ENCODE measurements at regions not wholly inside any gene's neighbourhood (a gene's known extent, or its start where the extent isn't known, plus 50 kb on each side); places are given as distances from the start of the nearest gene placed in this dataset.

DNA sequence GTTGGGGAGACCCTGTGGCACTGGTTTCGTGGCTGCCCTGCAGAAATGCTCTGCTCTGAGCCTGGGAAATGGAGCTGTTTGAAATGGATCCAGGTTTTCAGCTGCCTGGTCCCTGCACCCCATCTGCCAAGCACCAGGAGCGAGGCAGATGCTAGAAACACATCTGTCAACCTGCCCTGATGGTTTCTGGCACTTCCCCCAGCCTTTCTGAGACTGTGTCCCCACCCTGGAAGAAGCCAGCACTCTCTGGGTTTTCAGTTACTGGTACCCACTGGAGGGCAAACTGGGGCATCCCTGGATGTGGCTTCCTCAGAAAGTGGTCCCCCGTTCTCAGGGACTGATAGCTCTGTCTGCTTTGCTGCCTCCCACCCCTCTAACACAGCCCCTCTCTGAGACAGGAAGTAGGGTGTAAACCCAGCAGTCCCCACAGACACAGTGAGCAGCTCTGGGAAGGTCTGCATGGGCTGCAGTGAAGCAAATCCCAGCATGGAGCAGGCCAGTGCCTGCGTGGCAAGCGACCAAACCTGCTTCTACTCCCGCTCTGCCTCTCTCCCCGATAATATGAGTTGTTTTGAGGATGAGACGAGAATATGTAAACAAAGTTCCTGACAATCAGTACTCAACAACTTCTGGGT, 54.2 kb upstream of the MAFB start:
- Histone ChIP-seq H3K27me3 (replicated peaks; ENCODE audit: insufficient read depth, low read depth, low read length, poor library complexity) (peaks cover 33% of the 10 kb centered on the region), H3K27ac (ENCODE audit: low read depth, low read length, poor library complexity, severe bottlenecking) (no peak overlapping the region), H3K4me1 (ENCODE audit: insufficient read depth, low read length, poor library complexity, severe bottlenecking) (no peaks in the 10 kb centered on the region), H3K36me3 (ENCODE audit: insufficient read depth, low read length, poor library complexity, severe bottlenecking) (no peaks in the 10 kb centered on the region), H3K4me3 (ENCODE audit: low read depth, low read length, poor library complexity, severe bottlenecking) (no peak overlapping the region), H3K9me3 (ENCODE audit: low read depth, low read length, poor library complexity, severe bottlenecking) (no peaks in the 10 kb centered on the region)
- DNase-seq (ENCODE audit: low spot score) = no peak
- intact Hi-C loops (cut with micrococcal nuclease; ENCODE audit: unreplicated experiment) = loop anchor here (5.0 kb wide), 2 partner anchors 204 to 219 kb away; no protein-coding TSS in a partner anchor
- ChIA-PET CTCF (no interaction called here), POLR2A (ENCODE audit: low non-redundant PET) (no interaction called here)
- TF ChIP-seq, protein P1, sequence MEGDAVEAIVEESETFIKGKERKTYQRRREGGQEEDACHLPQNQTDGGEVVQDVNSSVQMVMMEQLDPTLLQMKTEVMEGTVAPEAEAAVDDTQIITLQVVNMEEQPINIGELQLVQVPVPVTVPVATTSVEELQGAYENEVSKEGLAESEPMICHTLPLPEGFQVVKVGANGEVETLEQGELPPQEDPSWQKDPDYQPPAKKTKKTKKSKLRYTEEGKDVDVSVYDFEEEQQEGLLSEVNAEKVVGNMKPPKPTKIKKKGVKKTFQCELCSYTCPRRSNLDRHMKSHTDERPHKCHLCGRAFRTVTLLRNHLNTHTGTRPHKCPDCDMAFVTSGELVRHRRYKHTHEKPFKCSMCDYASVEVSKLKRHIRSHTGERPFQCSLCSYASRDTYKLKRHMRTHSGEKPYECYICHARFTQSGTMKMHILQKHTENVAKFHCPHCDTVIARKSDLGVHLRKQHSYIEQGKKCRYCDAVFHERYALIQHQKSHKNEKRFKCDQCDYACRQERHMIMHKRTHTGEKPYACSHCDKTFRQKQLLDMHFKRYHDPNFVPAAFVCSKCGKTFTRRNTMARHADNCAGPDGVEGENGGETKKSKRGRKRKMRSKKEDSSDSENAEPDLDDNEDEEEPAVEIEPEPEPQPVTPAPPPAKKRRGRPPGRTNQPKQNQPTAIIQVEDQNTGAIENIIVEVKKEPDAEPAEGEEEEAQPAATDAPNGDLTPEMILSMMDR (conservative IDR thresholded peaks at IDR 0.05; ENCODE audit: low read depth, low read length) = no peak
- no peak for TF ChIP-seq EZH2 (IDR thresholded peaks at IDR 0.05; ENCODE audit: borderline replicate concordance, low read depth, low read length, poor library complexity, severe bottlenecking)
- no TSS peak for BruUV-seq (replicated peaks)

- no peak for DNase-seq (ENCODE audit: low spot score)
These were observed 55.2 kb upstream of the MAFB start for GRCh38 chr20:40744072-40744817.

GRCh38 chr20:40744818-40745175, 55.8 kb upstream of the MAFB start:
- peaks cover 33% of the 10 kb centered on the region for H3K27me3 ChIP-seq (replicated peaks; ENCODE audit: insufficient read depth, low read depth, low read length, poor library complexity)
- BruUV-seq (replicated peaks) = no TSS peak
- H3K4me1 ChIP-seq (ENCODE audit: insufficient read depth, low read length, poor library complexity, severe bottlenecking) = no peaks in the 10 kb centered on the region
- H3K4me3 ChIP-seq (ENCODE audit: low read depth, low read length, poor library complexity, severe bottlenecking) = no peak overlapping the region
- no peaks in the 10 kb centered on the region for H3K36me3 ChIP-seq (ENCODE audit: insufficient read depth, low read length, poor library complexity, severe bottlenecking)
- no peak overlapping the region for H3K27ac ChIP-seq (ENCODE audit: low read depth, low read length, poor library complexity, severe bottlenecking)
- ChIA-PET CTCF (interaction anchor here (0.5 kb wide), 1 partner anchor 772 kb away, joined by 3 read pairs; no protein-coding TSS in a partner anchor), POLR2A (ENCODE audit: low non-redundant PET) (no interaction called here)
- intact Hi-C loops (cut with micrococcal nuclease; ENCODE audit: unreplicated experiment) = loop anchor here (5.0 kb wide), 2 partner anchors 203 to 218 kb away; no protein-coding TSS in a partner anchor
- no peak for TF ChIP-seq EZH2 (IDR thresholded peaks at IDR 0.05; ENCODE audit: borderline replicate concordance, low read depth, low read length, poor library complexity, severe bottlenecking)
- DNase-seq (ENCODE audit: low spot score) = no peak
- H3K9me3 ChIP-seq (ENCODE audit: low read depth, low read length, poor library complexity, severe bottlenecking) = no peaks in the 10 kb centered on the region

More at GRCh38 chr20:40744072-40744817, 55.2 kb upstream of the MAFB start:
- intact Hi-C loops (cut with micrococcal nuclease; ENCODE audit: unreplicated experiment) = loop anchor here (5.0 kb wide), 2 partner anchors 203 to 218 kb away; no protein-coding TSS in a partner anchor
- CTCF ChIA-PET = no interaction called here
- BruUV-seq (replicated peaks) = no TSS peak
- H3K9me3 ChIP-seq (ENCODE audit: low read depth, low read length, poor library complexity, severe bottlenecking) = no peaks in the 10 kb centered on the region
- H3K27me3 ChIP-seq (replicated peaks; ENCODE audit: insufficient read depth, low read depth, low read length, poor library complexity) = peaks cover 33% of the 10 kb centered on the region
- no peaks in the 10 kb centered on the region for H3K4me1 ChIP-seq (ENCODE audit: insufficient read depth, low read length, poor library complexity, severe bottlenecking)
- POLR2A ChIA-PET (ENCODE audit: low non-redundant PET) = no interaction called here
- no peak for TF ChIP-seq EZH2 (IDR thresholded peaks at IDR 0.05; ENCODE audit: borderline replicate concordance, low read depth, low read length, poor library complexity, severe bottlenecking)
- TF ChIP-seq, protein P1 (conservative IDR thresholded peaks at IDR 0.05; ENCODE audit: low read depth, low read length) = no peak
- no peak overlapping the region for H3K27ac ChIP-seq (ENCODE audit: low read depth, low read length, poor library complexity, severe bottlenecking)
- H3K36me3 ChIP-seq (ENCODE audit: insufficient read depth, low read length, poor library complexity, severe bottlenecking) = no peaks in the 10 kb centered on the region
- no peak overlapping the region for H3K4me3 ChIP-seq (ENCODE audit: low read depth, low read length, poor library complexity, severe bottlenecking)

Data from A673 (cell line).